HS-27A (cell line): ENCODE measurements at regions not wholly inside any gene's neighbourhood (a gene's known extent, or its start where the extent isn't known, plus 50 kb on each side); places are given as distances from the start of the nearest gene placed in this dataset.

Experiments used
- DNase-seq: peaks from one replicate; pipeline ENCODE4 v3.0.0-alpha.2; 2012; ENCODE audit warnings: low read depth, missing footprints

- no peak for DNase-seq
These were observed 75.0 kb upstream of the SPATA12 start for GRCh38 chr3:56985460-56985859.

DNA sequence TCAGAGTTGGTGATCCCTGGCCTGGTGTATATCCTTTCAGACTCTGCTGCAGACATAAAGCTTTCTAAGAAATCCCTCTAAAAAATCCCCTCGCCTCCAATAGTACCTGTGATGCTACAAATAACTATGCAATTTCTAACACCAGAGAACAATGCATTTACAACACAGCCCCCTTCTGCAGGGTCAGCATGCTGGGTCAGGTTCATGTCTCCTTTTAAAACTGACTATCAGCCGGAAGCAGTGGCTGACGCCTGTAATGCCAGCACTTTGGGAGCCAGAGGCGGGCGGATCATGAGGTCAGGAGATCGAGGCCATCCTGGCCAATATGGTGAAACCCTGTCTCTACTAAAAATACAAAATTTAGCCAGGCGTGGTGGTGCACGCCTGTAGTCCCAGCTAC, 77.0 kb upstream of the SPATA12 start:
- no peak for DNase-seq

DNA sequence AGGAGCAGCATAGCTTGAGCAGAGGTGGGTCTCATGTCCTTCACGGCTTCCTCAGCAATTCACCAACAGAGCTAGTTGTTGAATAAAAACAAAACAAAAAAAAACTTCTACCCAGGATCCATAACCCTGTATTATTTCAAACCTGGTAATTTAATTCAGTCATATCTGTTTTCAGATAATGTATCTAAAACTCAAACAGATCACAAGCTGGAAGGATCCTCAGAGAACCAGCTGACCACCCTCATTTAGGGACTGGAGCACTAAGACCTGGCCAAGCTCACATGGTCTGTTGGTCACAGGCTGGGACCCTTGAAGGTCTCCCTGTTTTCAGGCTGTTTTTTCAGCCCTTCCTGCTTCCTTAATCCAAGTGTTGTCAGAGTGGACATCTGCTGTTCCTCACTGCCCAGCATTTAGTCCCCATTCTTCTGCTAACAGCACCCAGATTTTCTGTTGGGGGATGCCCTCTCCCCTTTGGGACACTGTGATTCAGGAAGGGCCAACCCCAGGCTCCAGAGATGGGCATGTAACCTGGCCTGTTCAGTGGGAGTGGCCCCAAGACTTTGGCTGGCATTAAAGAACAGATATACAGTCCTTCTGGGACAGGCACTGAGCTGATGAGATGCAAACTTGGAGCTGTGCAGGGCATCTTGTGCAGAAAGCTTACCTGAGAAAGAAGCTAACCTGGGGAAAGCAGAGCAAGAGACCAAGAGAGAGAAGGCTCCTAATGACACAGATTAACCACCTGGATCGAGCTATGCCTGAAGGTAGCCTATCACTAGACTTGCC, 78.8 kb upstream of the SPATA12 start:
- no peak for DNase-seq

DNA sequence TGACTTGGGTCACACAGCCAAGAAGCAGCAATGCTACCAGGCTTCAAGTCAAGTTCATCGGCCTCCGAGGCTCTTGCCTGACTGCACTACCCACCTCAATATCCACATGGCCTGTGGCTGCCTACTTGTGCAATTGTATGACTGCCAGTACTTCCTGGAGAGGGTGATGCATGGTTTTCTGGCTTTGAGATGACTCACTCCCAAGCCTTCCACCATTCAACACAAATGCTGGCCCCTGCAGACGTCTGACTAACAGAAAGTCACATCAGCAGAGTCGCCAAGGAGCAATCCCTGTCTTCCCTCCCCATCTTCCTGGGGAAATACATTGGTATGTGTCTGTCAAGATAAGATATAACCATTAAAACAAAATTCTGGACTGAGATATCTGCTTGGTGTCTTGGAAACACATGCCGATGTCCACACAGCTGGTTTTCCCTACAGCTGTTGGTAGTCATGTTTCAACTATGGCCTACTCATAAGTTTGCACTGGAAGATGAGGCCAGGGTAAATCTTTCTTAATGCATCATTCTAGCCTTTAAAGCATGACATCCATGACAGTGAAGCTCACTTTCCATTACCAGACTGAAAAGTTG, 79.6 kb upstream of the SPATA12 start:
- peak; percentile 94 for DNase-seq

- no peak for DNase-seq
These were observed 80.2 kb upstream of the SPATA12 start for GRCh38 chr3:56980243-56980642.

- no peak for DNase-seq
These were observed 80.7 kb upstream of the SPATA12 start for GRCh38 chr3:56979791-56980190.

DNA sequence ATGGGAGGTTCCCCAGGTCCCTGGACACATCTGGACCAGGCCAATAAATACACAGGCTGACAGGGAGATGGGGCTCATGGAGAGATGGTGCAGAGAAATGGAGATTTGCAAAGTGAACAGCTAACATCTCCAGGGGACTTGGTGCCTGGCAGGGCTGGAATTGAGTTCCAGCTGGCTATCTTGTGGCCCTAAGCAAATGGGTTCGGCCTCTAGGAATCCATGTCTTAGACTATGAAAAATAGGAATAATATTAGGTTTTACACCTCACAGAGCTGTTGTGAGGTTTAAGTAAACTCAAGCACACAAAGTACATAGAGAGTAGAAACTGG, 82.9 kb upstream of the SPATA12 start:
- no peak for DNase-seq

DNA sequence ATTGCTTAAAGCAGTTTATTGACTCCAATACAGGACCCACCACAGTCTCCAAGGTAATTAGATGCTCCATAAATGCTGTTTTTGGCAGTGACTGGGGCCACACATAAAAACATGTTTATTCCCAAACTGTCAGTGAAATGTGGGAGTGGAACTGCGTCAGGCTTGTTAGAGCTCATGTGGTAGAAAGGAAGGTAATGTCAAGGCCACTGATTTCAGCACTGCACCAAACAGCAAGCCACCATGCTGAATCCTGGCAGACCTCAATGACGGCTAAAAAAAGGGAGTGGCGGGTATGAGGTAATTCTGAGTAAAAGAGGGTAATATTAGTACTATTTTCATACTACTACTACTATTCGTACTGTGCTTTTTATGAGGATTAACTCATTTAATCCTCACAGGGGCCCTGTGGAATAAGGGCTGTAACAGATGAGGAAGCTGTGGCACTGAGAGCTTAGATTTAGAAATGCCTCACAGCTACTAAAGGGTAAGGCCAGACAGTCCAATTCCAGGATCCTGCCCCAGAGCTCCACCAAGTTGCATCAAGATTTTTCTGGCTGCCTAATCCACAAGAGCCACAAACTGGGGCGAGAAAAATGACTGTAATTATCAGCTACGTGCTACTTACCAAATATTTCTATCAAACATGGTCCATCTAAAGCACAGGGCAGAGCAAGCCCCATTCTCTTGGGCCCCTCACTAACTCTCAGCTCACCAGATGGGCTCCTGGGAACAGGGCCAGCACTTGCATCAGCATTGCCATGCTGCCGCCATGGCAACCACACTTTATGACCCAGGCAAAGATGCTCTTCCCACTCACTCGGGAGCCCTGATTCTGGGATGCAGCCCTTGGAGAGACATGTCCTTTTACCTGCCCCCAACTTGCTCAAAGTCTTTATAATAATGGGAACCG, 83.6 kb upstream of the SPATA12 start:
- DNase-seq, result no peak

GRCh38 chr3:56975567-56975966, 84.9 kb upstream of the SPATA12 start:
- no peak for DNase-seq

- DNase-seq, result no peak
These were observed 86.1 kb upstream of the SPATA12 start for GRCh38 chr3:56974247-56974930.

GRCh38 chr3:56971816-56972215, 88.6 kb upstream of the SPATA12 start:
- DNase-seq, result no peak

DNA sequence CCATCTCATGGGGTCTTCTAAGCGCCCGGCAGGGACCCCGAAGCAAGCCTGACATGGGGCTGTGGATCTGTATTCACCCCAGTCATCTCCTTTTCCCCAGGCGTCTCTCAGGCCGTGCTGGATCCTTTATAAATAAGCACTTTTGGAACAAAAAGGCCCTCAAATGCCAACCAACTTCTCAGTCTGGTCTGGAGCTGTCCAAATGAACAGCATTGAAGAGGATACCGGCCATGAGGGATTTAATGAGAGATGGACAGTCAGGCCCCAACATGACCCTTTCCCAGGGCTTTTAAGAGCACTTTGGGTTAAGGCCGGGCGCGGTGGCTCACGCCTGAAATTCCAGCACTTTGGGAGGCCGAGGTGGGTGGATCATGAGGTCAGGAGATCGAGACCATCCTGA, 89.2 kb upstream of the SPATA12 start:
- DNase-seq, result no peak

DNA sequence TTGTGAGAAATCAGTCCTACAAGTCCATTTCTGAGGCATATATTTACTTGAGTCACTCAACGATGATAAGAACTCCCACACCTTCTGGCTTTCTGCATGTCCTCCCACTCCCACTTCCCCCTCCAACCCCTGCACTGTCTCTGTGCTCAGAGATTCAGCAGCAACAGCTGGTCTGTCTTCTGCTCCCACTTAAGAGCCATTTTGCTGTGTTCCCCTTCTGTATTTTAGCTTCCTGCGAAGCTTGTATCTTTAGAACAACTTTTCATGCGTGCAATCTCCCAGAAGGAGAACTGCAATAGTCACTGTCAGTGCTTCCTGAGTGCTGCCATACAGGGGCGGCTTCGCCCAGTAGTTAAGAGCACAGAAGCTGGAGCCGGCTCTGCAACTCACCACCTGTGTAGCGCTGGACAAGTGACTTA, 90.0 kb upstream of the SPATA12 start:
- DNase-seq, result no peak

DNA sequence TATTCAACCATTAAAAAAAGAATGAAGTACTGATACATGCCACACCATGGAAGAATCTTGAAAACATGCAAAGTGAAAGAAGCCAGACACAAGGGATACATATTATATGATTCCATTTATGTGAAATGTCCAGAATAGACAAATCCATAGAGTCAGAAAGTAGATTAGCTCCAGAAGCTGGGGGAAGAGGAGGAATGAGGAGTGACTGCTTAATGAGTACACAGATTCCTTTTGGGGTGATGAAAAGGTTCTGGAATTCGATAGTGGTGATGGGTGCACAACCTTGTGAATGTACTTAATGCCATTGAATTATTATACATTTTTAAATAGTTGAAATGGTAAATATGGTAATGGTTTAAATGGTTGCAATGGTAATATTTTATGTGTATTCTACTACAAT, 90.6 kb upstream of the SPATA12 start:
- no peak for DNase-seq

DNA sequence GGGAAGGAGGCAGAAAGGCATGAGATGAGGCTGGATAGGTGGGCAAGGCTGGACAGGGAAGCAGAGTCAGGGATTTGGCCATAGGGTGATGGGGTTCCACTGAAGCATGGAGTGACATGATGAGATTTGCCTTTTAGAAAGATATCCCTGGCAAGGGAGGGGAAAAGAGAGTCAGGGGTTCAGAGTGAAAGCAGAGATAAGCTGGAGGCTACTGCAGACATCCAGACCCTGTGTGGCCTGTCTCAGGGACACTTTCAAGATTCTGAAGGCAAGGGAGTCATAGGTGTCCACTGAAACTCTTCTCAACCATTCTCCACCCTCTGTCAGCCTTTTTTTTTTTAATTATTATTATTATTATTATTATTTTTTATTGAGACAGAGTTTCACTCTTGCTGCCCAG, 94.0 kb upstream of the SPATA12 start:
- DNase-seq, result no peak

- DNase-seq, result no peak
These were observed 94.4 kb upstream of the SPATA12 start for GRCh38 chr3:56966104-56966503.

DNA sequence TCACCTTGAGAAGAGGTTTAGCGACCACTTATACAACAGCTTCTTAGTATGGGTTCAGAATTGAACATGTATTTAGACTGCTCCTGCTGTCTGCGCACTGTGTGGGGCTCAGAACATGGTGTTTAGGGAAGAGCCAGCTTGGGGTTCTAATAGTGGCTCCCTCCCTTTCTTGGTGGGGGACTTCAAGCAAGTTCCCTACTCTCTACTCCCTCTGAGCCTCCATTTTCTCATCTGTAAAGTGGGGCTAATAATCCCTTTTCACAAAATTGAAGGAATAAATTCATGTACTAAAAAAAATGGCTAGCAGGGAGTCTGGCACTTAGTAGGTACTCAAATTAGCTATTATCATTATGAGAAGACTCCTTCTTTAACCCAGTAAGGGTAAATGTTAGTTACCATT, 97.5 kb upstream of the SPATA12 start:
- no peak for DNase-seq

- DNase-seq, result no peak
These were observed 98.3 kb upstream of the SPATA12 start for GRCh38 chr3:56962206-56962605.

DNA sequence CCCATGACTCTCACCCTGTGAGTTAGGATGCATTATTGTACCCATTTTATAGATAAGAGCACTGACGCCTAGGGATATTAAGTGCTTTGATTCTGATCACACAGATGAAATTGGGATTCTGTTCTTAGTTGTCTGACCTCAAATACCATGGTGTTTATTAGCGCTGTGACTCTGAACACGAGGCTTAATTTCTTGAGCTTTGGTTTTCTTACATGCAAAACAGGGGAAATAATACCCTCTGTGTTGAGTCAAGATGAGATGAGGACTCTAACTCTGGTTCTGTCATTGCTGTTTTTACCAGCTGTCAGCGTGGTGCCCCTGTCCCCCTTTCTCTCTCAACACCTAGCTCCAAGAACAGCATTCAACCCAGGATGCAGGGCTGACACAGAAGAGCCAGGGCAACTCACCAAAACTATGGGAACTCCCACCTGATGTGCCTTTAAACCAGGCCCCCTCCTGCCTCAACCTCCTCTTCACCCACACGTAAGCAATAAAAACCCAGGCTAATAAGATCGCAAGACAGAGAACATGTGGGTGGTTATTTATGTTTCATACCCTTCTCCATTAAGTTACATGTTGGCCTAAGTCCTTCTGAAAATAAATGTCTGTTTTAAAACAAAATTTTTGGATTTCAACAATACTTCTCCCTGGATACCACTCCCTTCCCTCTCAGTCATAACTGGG, 100.1 kb upstream of the SPATA12 start:
- DNase-seq, result no peak

DNA sequence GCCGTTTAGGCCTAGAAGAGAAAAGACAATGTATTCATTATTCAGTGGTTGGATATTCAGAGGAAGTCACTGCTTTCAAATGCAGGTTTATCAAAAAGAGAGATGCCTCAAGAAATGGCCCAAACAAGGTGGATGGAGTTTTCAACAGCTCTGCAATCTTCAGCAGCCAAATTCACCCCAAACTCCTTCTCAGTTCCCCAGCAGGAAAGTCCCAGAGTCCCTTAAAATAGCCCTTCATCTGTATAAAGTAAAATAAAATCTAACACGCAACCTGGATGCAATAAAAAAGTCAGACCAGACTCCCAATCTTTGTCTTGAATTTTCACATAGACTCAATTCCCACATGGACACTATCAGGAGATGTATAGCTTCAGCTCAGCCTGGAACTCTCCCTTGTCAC, 101.6 kb upstream of the SPATA12 start:
- DNase-seq, result no peak

GRCh38 chr3:56957522-56957921, 102.9 kb upstream of the SPATA12 start:
- no peak for DNase-seq

GRCh38 chr3:56956906-56957305, 103.6 kb upstream of the SPATA12 start:
- DNase-seq, result no peak
